ENCODE measurements at regions not wholly inside any gene's neighbourhood (a gene's known extent, or its start where the extent isn't known, plus 50 kb on each side); places are given as distances from the start of the nearest gene placed in this dataset.

DNA sequence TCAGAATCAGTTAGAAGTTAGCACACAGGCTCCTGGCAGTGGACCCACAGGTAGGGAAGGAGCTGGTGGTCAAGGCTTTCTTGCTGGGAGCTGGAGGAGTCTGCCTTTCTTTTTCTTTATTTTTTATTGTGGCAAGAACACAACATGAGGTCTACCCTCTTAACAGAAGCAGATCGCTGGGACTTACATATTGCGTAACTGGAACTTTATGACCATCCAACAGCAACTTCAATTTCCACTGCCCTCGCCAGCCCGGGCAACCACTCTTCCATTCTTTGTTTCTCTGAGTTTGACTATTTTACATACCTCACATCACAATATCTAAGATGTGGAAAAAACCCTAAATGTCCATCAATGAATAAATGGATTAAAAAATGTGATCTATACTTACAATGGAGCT, 147.8 kb upstream of the AJAP1 start:
- H3K9me3 ChIP-seq (ENCODE audit: insufficient read depth, low read length, severe bottlenecking), result no peaks in the 10 kb centered on the region
- no peak overlapping the region for H3K4me3 ChIP-seq (ENCODE audit: low read depth in 1 of 2, low read length in 2 of 2)
- H3K27ac ChIP-seq (ENCODE audit: low read length), result no peak overlapping the region
- H3K4me2 ChIP-seq (ENCODE audit: insufficient read depth, low read length), result no peak overlapping the region
- H3K36me3 ChIP-seq (ENCODE audit: insufficient read depth, low read length), result no peaks in the 10 kb centered on the region
- H3K4me1 ChIP-seq (ENCODE audit: insufficient read depth, low read length), result no peaks in the 10 kb centered on the region
- peaks cover 3% of the 10 kb centered on the region for H3K27me3 ChIP-seq (ENCODE audit: insufficient read depth, low read length, poor library complexity)
- H3K79me2 ChIP-seq (ENCODE audit: insufficient read depth, low read length), result no peaks in the 10 kb centered on the region
- TF ChIP-seq, protein P1, sequence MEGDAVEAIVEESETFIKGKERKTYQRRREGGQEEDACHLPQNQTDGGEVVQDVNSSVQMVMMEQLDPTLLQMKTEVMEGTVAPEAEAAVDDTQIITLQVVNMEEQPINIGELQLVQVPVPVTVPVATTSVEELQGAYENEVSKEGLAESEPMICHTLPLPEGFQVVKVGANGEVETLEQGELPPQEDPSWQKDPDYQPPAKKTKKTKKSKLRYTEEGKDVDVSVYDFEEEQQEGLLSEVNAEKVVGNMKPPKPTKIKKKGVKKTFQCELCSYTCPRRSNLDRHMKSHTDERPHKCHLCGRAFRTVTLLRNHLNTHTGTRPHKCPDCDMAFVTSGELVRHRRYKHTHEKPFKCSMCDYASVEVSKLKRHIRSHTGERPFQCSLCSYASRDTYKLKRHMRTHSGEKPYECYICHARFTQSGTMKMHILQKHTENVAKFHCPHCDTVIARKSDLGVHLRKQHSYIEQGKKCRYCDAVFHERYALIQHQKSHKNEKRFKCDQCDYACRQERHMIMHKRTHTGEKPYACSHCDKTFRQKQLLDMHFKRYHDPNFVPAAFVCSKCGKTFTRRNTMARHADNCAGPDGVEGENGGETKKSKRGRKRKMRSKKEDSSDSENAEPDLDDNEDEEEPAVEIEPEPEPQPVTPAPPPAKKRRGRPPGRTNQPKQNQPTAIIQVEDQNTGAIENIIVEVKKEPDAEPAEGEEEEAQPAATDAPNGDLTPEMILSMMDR (IDR thresholded peaks at IDR 0.05; ENCODE audit: borderline replicate concordance, extremely low read depth, low read length, poor library complexity, severe bottlenecking), result no peak
- no peak for TF ChIP-seq EZH2 (IDR thresholded peaks at IDR 0.05; ENCODE audit: borderline replicate concordance, low read depth, low read length, severe bottlenecking)
- no peaks in the 10 kb centered on the region; the same call in 1 of the 2 replicates for H4K20me1 ChIP-seq (ENCODE audit: insufficient read depth, low read length)
- no peak overlapping the region for H3K9ac ChIP-seq (ENCODE audit: low read depth, low read length)
- ATAC-seq (ENCODE audit: insufficient read depth, low read depth), result no peak
- no peak for DNase-seq
- H2AFZ ChIP-seq (ENCODE audit: low read depth, low read length), result no peak overlapping the region

DNA sequence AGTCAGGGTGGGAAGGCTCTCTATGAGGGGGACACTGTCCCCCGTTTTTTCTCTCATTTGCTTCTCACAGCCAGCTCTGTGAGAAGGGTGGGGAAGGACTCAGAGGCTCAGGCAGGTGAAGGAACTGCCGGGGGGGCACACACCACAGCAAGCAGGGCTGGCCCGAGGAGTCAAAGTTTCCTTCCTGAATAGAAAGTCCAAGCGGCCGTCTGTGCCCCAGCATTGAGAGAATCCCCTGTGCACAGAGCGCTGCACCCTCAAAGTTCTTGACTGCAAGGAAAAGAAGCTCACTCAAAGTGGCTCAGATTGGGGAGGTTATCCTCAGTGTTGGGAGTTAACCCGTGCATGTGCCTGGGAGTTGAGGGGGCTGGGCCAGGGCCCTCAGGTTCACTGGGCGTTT, 145.2 kb upstream of the AJAP1 start:
- TF ChIP-seq, protein P1 (IDR thresholded peaks at IDR 0.05; ENCODE audit: borderline replicate concordance, extremely low read depth, low read length, poor library complexity, severe bottlenecking), result no peak
- TF ChIP-seq EZH2 (IDR thresholded peaks at IDR 0.05; ENCODE audit: borderline replicate concordance, low read depth, low read length, severe bottlenecking), result no peak
- Histone ChIP-seq H3K27me3 (ENCODE audit: insufficient read depth, low read length, poor library complexity) (peaks cover 3% of the 10 kb centered on the region), H3K9me3 (ENCODE audit: insufficient read depth, low read length, severe bottlenecking) (no peaks in the 10 kb centered on the region), H3K9ac (ENCODE audit: low read depth, low read length) (no peak overlapping the region), H3K79me2 (ENCODE audit: insufficient read depth, low read length) (no peaks in the 10 kb centered on the region), H3K4me2 (ENCODE audit: insufficient read depth, low read length) (no peak overlapping the region), H3K4me1 (ENCODE audit: insufficient read depth, low read length) (no peaks in the 10 kb centered on the region), H4K20me1 (ENCODE audit: insufficient read depth, low read length) (no peaks in the 10 kb centered on the region; the same call in 1 of the 2 replicates), H3K27ac (ENCODE audit: low read length) (no peak overlapping the region), H3K4me3 (ENCODE audit: low read depth in 1 of 2, low read length in 2 of 2) (no peak overlapping the region), H3K36me3 (ENCODE audit: insufficient read depth, low read length) (no peaks in the 10 kb centered on the region), H2AFZ (ENCODE audit: low read depth, low read length) (no peak overlapping the region)
- ATAC-seq (ENCODE audit: insufficient read depth, low read depth) (no peak), DNase-seq (no peak)

DNA sequence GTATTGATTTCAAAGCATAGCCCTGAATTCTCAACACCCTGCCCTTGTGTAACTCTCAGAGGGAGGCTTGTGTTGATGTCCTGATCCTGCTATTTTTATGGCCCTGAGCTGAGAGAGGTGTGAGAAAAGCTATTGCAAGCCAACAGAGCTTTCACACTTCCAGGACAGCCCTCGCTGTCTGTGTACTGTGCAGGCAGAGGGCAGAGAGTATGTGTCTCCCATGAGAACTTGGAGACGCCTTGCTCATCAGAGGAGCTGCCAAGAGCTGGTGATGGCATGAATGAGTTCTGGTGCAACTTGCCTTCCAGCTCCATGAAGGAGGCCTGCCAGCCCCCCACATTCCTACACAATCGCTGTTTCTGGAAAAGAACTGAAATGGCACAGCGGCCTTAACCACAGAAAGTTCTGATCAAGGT, 144.1 kb upstream of the AJAP1 start:
- peaks cover 3% of the 10 kb centered on the region for H3K27me3 ChIP-seq (ENCODE audit: insufficient read depth, low read length, poor library complexity)
- no peak overlapping the region for H3K4me3 ChIP-seq (ENCODE audit: low read depth in 1 of 2, low read length in 2 of 2)
- no peaks in the 10 kb centered on the region for H3K79me2 ChIP-seq (ENCODE audit: insufficient read depth, low read length)
- TF ChIP-seq, protein P1 (IDR thresholded peaks at IDR 0.05; ENCODE audit: borderline replicate concordance, extremely low read depth, low read length, poor library complexity, severe bottlenecking), result no peak
- TF ChIP-seq EZH2 (IDR thresholded peaks at IDR 0.05; ENCODE audit: borderline replicate concordance, low read depth, low read length, severe bottlenecking), result no peak
- no peak overlapping the region for H3K9ac ChIP-seq (ENCODE audit: low read depth, low read length)
- no peaks in the 10 kb centered on the region; the same call in 1 of the 2 replicates for H4K20me1 ChIP-seq (ENCODE audit: insufficient read depth, low read length)
- H2AFZ ChIP-seq (ENCODE audit: low read depth, low read length), result no peak overlapping the region
- no peak overlapping the region for H3K4me2 ChIP-seq (ENCODE audit: insufficient read depth, low read length)
- no peaks in the 10 kb centered on the region for H3K4me1 ChIP-seq (ENCODE audit: insufficient read depth, low read length)
- DNase-seq (no peak), ATAC-seq (ENCODE audit: insufficient read depth, low read depth) (no peak)
- H3K27ac ChIP-seq (ENCODE audit: low read length), result no peak overlapping the region
- no peaks in the 10 kb centered on the region for H3K36me3 ChIP-seq (ENCODE audit: insufficient read depth, low read length)
- H3K9me3 ChIP-seq (ENCODE audit: insufficient read depth, low read length, severe bottlenecking), result no peaks in the 10 kb centered on the region

DNA sequence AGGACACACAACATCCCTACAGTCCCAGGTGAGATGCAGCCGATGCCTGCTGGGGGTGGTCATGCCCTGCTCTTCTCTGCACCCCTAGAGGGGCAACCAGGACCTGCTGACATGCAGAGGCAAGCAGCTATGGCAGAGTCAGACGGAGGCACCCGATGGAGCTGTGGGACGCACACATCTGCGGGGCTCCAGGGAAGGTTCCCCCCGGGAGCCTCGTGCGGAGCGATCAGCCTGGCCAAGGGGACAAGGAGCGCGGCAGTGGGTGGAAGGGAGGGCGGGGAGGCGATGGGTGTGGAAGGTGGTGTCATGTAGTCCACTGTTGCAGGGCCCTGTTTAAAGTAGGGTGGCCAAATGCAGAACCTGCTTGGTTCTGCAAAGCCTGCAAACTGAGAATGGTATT, 143.0 kb upstream of the AJAP1 start:
- H3K4me2 ChIP-seq (ENCODE audit: insufficient read depth, low read length), result no peak overlapping the region
- peaks cover 3% of the 10 kb centered on the region for H3K27me3 ChIP-seq (ENCODE audit: insufficient read depth, low read length, poor library complexity)
- no peak overlapping the region for H3K27ac ChIP-seq (ENCODE audit: low read length)
- TF ChIP-seq, protein P1 (IDR thresholded peaks at IDR 0.05; ENCODE audit: borderline replicate concordance, extremely low read depth, low read length, poor library complexity, severe bottlenecking), result no peak
- TF ChIP-seq EZH2 (IDR thresholded peaks at IDR 0.05; ENCODE audit: borderline replicate concordance, low read depth, low read length, severe bottlenecking), result no peak
- no peaks in the 10 kb centered on the region for H3K4me1 ChIP-seq (ENCODE audit: insufficient read depth, low read length)
- DNase-seq (no peak), ATAC-seq (ENCODE audit: insufficient read depth, low read depth) (no peak)
- no peaks in the 10 kb centered on the region for H3K79me2 ChIP-seq (ENCODE audit: insufficient read depth, low read length)
- H4K20me1 ChIP-seq (ENCODE audit: insufficient read depth, low read length), result no peaks in the 10 kb centered on the region; the same call in 1 of the 2 replicates
- no peak overlapping the region for H3K4me3 ChIP-seq (ENCODE audit: low read depth in 1 of 2, low read length in 2 of 2)
- H3K9ac ChIP-seq (ENCODE audit: low read depth, low read length), result no peak overlapping the region
- no peak overlapping the region for H2AFZ ChIP-seq (ENCODE audit: low read depth, low read length)
- no peaks in the 10 kb centered on the region for H3K36me3 ChIP-seq (ENCODE audit: insufficient read depth, low read length)
- H3K9me3 ChIP-seq (ENCODE audit: insufficient read depth, low read length, severe bottlenecking), result no peaks in the 10 kb centered on the region

Measured in DND-41 (cell line).